HG03432 (cell line): ENCODE measurements at regions not wholly inside any gene's neighbourhood (a gene's known extent, or its start where the extent isn't known, plus 50 kb on each side); places are given as distances from the start of the nearest gene placed in this dataset.
"Not testable (repeated sequence)": the region's sequence is repeated elsewhere in the genome, so short reads cannot be mapped to it uniquely, and the experiment has no call there.

Source experiments
- ATAC-seq: cut with Tn5 transposase; IDR thresholded peaks from one replicate; pipeline ENCODE4 v1.9.1; 2021; ENCODE audit warnings: mild to moderate bottlenecking, moderate library complexity; ENCODE audit not compliant: unreplicated experiment

- no peak for ATAC-seq
Observed at GRCh38 chr13:60214213-60215055, 50.7 kb upstream of the DIAPH3 start.

GRCh38 chr13:60220072-60220471 lies 56.3 kb upstream of the DIAPH3 start:
- no peak for ATAC-seq

DNA sequence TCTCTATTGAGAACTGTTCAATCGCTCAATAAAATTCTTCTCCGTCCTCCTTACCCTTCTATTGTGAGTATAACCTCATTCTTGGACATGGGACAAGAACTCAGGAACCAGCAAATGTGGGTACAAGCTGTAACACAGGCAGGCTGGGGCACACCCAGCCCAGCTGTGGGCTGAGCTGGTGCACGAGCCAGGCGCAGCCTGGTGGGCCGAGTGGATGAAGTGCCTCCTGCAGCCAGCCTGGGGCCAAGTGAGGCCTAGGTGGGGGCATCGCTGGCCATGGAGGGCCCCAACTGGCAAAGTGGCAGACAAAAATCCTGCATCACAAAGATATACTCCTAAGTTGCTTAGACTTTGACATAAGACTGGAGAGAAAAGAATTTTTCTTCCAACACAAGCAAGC lies 57.9 kb upstream of the DIAPH3 start:
- ATAC-seq = no peak

DNA sequence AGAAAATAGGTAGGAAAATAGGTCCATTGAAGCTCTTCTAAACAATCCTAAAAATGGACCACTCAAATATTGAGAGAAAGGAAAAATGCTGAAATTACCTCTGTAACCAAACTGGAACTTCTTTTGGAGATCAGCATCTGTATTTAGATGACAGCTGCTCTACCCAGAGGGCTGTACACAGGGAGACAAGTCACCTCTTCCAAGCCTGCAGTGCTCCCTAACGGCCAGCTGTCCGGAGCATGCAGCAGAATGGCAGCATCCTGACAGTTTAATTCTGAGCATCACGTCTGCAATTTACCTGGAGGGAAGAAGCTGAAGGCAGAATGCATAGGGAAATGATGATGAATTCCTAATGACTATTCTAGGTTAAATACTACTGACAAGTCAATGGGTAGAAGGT lies 62.8 kb upstream of the DIAPH3 start:
- no peak for ATAC-seq

DNA sequence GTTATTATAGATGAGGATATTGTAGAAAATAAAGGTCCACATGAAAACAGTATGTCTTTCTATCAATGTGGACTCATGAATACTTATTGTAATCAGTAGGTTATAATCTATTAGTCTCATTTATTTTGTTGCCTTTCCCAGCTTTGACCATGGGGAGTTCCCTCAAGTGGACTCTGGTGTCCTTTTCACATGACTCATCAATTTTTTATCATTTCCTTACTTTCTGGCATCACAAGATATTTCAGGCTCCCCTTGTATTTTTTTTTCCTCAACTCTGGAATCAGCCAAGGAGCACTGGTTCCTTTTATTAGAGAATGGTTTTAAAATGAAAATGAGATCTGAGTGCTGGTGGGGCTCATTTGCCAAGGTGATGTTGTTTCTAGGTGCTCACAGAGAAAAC lies 63.4 kb upstream of the DIAPH3 start:
- ATAC-seq = no peak

DNA sequence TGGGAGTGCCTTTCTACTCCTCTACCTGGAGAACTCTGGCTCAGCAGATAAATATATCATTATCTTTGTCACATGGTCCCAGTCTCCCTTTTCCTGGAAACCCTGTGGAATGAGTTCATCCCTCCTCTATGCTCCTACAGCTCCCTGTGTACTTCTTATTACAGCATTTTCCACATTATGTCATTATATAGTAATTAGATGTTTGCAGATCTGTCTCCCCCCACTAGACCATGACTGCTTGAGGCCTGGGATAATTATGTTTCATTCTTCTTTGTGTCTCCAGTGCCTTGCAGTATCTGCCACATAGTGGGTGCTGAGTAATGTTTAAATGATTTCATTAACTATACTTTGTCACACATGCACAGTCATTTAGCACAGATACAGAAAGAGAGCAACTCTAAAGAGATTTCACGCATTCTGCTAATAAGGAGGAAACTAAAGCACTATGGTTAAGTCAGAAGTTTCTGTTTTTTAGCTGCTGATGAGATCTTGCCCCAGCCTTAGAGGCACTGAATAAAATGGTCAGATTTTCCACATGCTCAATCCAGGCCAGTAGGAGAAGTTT lies 66.1 kb upstream of the DIAPH3 start:
- peak; percentile 45 for ATAC-seq

GRCh38 chr13:60230593-60230992 lies 66.9 kb upstream of the DIAPH3 start:
- ATAC-seq = peak; percentile 82

DNA sequence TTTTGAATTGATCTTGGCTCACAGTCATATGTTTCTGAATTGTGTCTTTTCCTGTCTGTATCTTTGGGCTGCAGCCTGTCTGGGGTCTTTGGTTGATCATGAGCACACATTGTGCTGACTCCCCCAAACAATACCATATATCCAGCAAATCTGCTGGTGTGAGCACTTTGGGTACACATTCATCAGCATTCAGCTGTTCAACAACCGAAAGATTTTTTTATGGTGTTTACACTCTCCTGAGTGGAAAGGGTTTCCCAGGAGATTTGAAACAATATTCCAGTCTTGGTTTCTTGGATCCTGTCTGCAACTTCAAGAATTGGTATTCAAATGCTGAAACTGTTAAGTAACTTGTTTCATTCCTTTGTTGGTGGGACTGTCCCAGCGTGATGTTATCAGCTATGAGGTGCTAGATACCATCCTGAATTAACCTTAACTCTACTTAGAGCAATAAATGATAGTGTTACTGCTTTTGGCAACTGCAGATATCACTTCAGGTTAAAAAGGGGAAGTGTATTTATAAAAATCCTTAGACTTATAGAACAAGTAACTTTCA lies 78.4 kb upstream of the DIAPH3 start:
- no peak for ATAC-seq

DNA sequence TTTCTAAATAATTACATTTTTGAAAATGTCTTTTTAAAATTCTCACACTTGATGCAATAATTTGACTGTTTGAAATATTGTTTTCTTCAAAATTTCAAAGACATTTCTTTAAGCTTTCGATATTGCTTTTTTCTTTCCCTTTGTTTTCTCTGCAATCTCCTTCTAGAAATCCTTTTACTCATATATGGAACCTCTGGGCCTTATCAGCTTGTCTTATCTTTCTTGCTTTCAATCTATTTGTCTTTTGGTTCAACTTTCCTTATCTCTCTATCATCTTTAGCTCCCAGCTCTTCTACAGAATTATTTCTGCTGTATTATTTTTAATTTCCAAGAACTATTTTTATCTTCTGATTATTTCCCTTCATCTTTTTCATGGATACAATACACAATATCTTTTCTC lies 80.7 kb upstream of the DIAPH3 start:
- no peak for ATAC-seq

GRCh38 chr13:60251419-60251818 lies 87.7 kb upstream of the DIAPH3 start:
- ATAC-seq = not testable (repeated sequence)

DNA sequence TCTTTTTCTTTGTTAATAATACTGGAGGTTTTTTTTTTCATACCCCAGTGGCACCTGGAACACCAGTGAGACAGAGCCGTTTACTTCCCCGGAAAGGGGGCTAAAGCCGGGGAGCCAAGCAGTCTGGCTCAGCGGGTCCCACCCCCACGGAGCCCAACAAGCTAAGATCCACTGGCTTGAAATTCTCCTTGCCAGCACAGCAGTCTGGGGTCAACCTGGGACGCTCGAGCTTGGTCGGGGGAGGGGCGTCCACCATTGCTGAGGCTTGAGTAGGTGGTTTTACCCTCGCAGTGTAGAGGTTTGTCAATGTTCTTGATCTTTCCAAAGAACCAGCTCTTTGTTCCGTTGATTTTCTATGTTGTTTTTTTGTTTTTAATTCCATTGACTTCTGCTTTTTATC lies 94.6 kb upstream of the DIAPH3 start:
- ATAC-seq = no peak

DNA sequence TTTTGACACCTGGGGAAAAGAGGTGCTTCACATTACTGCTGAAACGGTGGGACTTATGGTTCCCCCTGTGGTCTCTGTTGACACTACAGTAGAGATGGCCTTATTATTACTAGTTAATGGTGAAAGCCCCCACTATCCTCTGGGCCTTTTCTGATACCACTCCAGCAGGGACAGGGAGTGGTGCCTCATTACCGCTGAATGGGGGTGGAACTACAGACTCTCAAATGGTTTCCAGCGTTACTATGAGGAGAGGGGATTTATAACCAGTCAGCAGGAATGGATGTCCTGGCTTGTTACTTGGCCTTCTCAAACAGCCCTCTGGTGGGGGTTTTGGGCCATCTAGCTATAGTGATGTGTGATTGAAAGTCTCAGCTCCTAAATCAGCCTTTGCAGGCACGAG lies 96.7 kb upstream of the DIAPH3 start:
- ATAC-seq = no peak

GRCh38 chr13:60261432-60262351 lies 98.0 kb upstream of the DIAPH3 start:
- no peak for ATAC-seq

- no peak for ATAC-seq
Observed at GRCh38 chr13:60265566-60265965, 101.8 kb upstream of the DIAPH3 start.

DNA sequence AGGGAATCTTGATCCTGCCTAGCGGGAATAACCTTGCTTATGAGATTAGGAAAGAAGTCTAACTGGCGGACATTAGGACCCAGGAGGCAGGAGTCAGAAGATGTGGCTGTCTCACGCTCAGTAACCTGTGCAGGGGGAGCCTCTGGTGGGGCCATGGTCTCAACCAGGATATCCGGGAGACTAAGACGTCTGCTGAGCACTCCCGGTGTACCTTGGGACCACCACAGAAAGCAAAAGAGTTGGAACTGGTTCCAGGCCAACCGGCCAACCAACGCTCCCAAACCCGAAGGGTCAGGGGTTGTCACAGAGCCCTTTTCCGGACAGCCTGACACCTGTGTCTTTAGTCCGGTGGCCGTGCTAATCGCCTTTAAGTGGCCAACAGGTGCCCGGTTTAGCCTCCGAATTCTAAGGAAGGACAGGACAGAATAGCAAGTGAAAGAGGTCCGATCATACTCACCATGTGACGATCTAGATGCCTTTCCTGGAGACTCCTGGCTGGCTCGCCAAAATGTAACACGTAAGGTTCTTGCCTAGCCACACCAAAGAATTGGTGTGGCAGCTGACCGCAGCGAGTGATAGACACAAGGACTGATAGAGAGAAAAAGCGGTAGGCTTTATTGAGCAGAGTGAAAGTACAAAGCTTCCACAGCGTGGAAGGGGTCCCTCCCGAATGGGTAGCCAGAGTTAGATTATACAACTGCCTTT lies 103.9 kb upstream of the DIAPH3 start:
- no peak for ATAC-seq

DNA sequence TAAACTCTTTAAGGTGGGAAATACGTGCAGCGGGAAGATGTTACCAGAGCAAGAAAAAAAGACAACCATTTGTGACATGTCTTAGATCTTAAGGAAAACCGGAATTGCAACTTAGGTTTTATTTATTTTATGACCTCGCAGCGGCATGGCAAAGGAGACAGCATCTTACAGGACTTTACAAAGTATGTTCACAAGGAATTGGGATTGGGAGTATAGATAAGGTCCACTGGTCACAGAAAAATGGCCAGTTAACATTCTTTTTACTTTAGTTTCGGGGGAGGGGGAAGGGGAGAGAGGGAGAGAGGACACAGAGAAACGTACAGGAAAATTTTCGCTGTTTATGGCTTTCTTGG lies 104.5 kb upstream of the DIAPH3 start:
- no peak for ATAC-seq

GRCh38 chr13:60273971-60274527 lies 110.3 kb upstream of the DIAPH3 start:
- ATAC-seq = no peak

DNA sequence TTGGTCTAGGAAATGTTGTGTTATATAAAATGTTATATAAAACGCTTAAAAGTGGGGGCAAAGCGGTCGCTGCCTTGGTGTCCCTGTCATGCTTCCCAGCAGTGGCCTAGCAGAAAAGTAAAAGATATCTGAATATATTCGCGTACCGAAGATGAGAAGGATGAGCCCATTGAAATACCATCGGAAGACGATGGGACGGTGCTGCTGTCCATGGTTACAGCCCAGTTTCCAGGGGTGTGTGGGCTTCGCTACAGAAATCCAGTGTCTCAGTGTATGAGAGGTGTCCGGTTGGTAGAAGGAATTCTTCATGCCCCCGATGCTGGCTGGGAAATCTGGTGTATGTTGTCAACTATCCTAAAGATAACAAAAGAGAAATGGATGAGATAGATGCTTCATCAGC lies 110.9 kb upstream of the DIAPH3 start:
- no peak for ATAC-seq

GRCh38 chr13:60275208-60275607 lies 111.5 kb upstream of the DIAPH3 start:
- no peak for ATAC-seq

GRCh38 chr13:60280524-60280923 lies 116.5 kb upstream of the TDRD3 start:
- ATAC-seq = not testable (repeated sequence)
